ENCODE measurements at regions not wholly inside any gene's neighbourhood (a gene's known extent, or its start where the extent isn't known, plus 50 kb on each side); places are given as distances from the start of the nearest gene placed in this dataset.

DNA sequence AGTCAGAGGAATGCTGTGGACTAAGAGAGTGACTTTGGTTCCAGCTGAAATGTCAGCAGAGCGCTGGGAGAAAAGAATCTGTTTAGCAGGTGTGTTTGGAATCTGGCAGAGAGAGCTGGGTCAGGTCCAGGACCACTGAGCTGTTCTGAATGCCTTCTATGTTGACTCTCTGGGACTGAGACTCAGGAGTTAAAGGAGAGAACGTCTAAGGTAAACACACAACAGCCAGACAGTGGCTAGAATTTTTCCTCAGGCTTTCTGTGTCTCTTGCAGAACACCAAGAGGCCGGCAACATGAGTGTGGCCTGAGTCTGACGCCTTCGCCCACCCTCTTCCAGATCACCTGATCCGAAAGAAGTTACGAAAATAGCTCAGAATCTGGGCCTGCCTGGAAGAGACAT is 107.2 kb upstream of the ZNF462 start:
- Mint-ChIP-seq H3K27me3 (ENCODE audit: insufficient read depth) (no peaks in the 10 kb centered on the region), H3K36me3 (ENCODE audit: low read depth) (no peaks in the 10 kb centered on the region), H3K4me3 (no peak overlapping the region), H3K4me1 (ENCODE audit: low read depth) (peaks cover 17% of the 10 kb centered on the region), H3K9me3 (no peaks in the 10 kb centered on the region), H3K27ac (no peak overlapping the region)
- no peak for DNase-seq (ENCODE audit: low spot score)
- intact Hi-C loops (cut with micrococcal nuclease) = no loop called here

DNA sequence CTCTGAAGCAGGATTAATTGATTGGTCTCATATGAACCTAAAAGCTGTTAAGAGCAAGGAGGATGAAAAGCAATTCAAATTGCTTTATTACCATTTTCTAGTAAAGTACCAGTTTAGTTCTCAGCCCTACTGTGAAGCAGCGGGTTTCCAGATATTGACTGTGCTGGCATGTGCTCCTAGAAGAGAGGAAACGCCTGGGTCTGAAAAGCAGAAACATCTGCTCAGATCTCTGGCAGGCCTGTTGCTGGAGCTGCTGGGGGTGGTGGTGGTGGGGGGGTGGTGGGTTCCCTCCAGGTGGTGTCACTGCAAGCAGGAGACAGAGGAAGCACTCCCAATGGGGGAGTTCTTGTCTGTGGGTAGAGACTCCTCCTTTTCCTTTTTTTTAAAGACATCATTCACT is 105.5 kb upstream of the ZNF462 start:
- Mint-ChIP-seq H3K27ac (no peak overlapping the region), H3K9me3 (no peaks in the 10 kb centered on the region), H3K36me3 (ENCODE audit: low read depth) (no peaks in the 10 kb centered on the region), H3K27me3 (ENCODE audit: insufficient read depth) (no peaks in the 10 kb centered on the region), H3K4me3 (no peak overlapping the region), H3K4me1 (ENCODE audit: low read depth) (peaks cover 17% of the 10 kb centered on the region)
- intact Hi-C loops (cut with micrococcal nuclease) = no loop called here
- DNase-seq (ENCODE audit: low spot score) = no peak

GRCh38 chr9:106758911-106759310 is 104.1 kb upstream of the ZNF462 start:
- peaks cover 5% of the 10 kb centered on the region for H3K4me1 Mint-ChIP-seq (ENCODE audit: low read depth)
- no peaks in the 10 kb centered on the region for H3K27me3 Mint-ChIP-seq (ENCODE audit: insufficient read depth)
- H3K4me3 Mint-ChIP-seq = no peak overlapping the region
- H3K27ac Mint-ChIP-seq = no peak overlapping the region
- no peaks in the 10 kb centered on the region for H3K36me3 Mint-ChIP-seq (ENCODE audit: low read depth)
- intact Hi-C loops (cut with micrococcal nuclease) = no loop called here
- no peaks in the 10 kb centered on the region for H3K9me3 Mint-ChIP-seq
- DNase-seq (ENCODE audit: low spot score) = no peak

DNA sequence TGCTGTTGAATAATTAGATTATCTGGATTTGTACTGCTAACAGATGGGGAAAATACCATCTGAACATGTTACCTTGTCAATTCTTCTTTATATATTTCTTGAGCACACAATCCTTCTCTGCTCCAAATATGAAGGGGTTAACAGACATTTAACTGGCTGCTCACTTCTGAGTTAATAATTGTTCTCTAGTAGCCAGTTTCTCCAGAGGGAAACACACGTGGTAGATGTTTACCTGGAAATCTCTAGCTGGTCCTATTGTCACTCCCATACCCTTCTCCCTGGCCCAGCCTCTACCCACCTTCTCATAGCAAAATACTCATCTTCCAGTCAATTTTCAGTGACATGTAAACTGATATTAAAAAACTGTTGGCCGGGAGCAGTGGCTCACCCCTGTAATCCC is 101.5 kb upstream of the ZNF462 start:
- Mint-ChIP-seq H3K4me1 (ENCODE audit: low read depth) (peaks cover 5% of the 10 kb centered on the region), H3K9me3 (peaks cover 3% of the 10 kb centered on the region), H3K27ac (no peak overlapping the region), H3K4me3 (no peak overlapping the region), H3K36me3 (ENCODE audit: low read depth) (no peaks in the 10 kb centered on the region), H3K27me3 (ENCODE audit: insufficient read depth) (no peaks in the 10 kb centered on the region)
- no peak for DNase-seq (ENCODE audit: low spot score)
- intact Hi-C loops (cut with micrococcal nuclease) = no loop called here

DNA sequence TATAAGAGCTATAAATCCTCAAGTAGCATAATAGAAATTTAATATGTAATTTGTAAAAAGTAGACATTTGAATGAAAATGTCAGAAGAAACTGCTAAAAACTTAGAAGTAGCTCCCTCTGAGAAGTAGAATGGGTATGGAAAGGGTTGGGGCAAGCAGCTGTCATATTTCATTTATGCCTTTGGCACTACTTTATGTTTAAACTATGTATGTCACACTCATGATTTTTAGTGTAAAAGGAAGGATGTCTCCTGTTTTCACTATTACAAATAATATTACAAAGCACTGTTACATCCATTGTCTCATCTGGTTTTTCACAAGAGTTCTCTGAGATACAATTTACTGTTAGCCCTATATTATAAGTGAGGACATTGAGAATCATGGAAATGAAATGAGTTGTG is 96.3 kb upstream of the ZNF462 start:
- H3K4me1 Mint-ChIP-seq (ENCODE audit: low read depth) = no peaks in the 10 kb centered on the region
- peaks cover 3% of the 10 kb centered on the region for H3K9me3 Mint-ChIP-seq
- no peak overlapping the region for H3K27ac Mint-ChIP-seq
- H3K4me3 Mint-ChIP-seq = no peak overlapping the region
- H3K36me3 Mint-ChIP-seq (ENCODE audit: low read depth) = no peaks in the 10 kb centered on the region
- intact Hi-C loops (cut with micrococcal nuclease) = no loop called here
- no peak for DNase-seq (ENCODE audit: low spot score)
- no peaks in the 10 kb centered on the region for H3K27me3 Mint-ChIP-seq (ENCODE audit: insufficient read depth)

DNA sequence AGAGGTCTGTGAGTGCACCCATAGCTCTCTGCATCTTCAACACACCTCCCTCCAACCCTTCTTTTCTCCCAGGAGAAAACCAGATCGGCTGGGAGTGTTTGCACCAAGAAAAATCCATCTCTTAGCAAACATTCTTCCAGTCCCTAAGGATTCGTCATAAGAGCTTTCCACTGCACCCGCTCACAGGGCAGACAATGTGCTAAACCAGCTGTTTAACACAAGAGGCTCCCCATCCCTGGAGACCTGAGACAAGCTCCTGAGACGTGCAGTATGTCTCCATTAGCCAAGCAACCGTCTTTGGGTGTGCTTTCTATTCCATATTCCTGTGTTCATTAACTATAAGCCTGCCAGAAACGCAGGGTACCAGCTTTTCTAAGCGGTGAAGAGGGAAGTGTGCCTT is 93.6 kb upstream of the ZNF462 start:
- Mint-ChIP-seq H3K27me3 (ENCODE audit: insufficient read depth) (no peaks in the 10 kb centered on the region), H3K9me3 (peaks cover 3% of the 10 kb centered on the region), H3K4me3 (no peak overlapping the region), H3K4me1 (ENCODE audit: low read depth) (no peaks in the 10 kb centered on the region), H3K36me3 (ENCODE audit: low read depth) (no peaks in the 10 kb centered on the region), H3K27ac (no peak overlapping the region)
- no peak for DNase-seq (ENCODE audit: low spot score)
- intact Hi-C loops (cut with micrococcal nuclease) = no loop called here

DNA sequence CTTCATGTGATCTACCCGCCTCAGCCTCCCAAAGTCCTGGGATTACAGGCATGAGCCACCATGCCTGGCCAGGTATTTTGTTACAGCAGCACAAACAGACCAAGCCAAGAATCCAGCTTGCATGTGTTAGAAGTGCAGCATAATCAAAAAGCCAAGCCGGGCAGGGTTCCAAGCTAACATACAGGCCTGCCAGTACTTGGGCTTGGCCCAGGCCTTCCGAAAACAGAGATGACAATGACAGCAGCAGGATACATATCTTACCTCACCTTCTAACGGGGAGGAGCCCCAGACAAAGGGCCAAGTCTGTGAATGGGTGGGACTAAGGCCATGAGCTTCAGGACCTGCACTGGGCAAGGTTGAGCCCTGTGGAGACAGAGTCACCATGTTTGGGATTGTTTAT is 91.4 kb upstream of the ZNF462 start:
- no peaks in the 10 kb centered on the region for H3K36me3 Mint-ChIP-seq (ENCODE audit: low read depth)
- no peaks in the 10 kb centered on the region for H3K4me1 Mint-ChIP-seq (ENCODE audit: low read depth)
- H3K9me3 Mint-ChIP-seq = no peaks in the 10 kb centered on the region
- H3K27ac Mint-ChIP-seq = no peak overlapping the region
- H3K4me3 Mint-ChIP-seq = no peak overlapping the region
- H3K27me3 Mint-ChIP-seq (ENCODE audit: insufficient read depth) = no peaks in the 10 kb centered on the region
- intact Hi-C loops (cut with micrococcal nuclease) = no loop called here
- DNase-seq (ENCODE audit: low spot score) = no peak

DNA sequence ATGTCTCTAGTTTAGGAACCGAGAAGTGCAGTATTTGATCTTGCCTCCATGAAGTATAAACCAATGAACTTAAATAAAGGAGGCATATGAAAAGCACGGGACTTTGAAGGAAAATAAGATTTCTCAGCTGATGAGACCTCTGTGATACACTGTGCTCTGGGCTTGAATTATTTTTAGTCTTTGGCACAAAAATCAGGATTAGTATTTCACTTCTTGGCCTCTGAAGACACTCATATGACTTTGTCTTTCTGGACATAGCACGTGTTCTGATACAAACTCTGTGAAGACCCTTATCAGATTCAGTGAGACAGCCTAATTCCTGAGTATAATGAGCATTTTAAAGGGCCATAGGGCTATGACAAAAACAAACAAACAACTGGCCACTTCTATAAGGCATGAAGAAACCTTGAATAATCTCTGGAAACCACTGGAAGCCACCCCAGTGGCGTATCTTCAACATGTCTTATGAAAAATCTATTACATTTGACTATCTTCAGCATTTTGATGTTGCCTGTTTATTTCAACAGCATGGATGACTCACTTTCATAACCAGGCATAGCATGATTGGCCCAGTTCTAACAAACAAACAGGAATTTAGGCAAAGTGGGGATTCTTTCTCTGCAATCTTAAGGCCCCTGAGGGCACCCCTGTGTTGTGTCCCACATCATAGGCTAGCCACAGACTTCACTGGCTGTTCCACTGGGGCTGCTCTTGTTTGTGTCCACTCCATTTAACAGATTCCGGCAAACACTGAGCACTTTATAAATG is 90.3 kb upstream of the ZNF462 start:
- no peaks in the 10 kb centered on the region for H3K27me3 Mint-ChIP-seq (ENCODE audit: insufficient read depth)
- no peaks in the 10 kb centered on the region for H3K9me3 Mint-ChIP-seq
- no peaks in the 10 kb centered on the region for H3K36me3 Mint-ChIP-seq (ENCODE audit: low read depth)
- no peak for DNase-seq (ENCODE audit: low spot score)
- intact Hi-C loops (cut with micrococcal nuclease) = no loop called here
- H3K4me1 Mint-ChIP-seq (ENCODE audit: low read depth) = no peaks in the 10 kb centered on the region
- H3K4me3 Mint-ChIP-seq = no peak overlapping the region
- H3K27ac Mint-ChIP-seq = no peak overlapping the region

DNA sequence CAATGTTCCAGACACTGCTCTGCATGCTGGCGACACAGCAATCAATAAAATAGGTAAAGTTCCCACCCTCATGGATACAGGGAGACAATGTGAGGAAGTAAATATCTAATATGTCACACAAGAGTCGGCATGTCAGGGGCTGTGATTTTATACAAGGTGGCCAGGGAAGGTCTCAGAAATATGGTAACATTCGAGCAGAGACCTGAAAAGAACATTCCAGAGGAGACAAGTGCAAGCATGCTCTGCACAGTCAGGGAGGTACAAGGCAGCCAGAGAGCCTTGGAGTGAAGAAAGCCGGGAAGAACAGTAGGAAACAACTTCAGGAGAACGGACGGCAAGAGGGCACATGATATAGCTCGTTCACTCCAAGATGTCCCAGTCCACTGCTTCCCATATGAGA is 89.2 kb upstream of the ZNF462 start:
- Mint-ChIP-seq H3K27ac (no peak overlapping the region), H3K4me3 (no peak overlapping the region), H3K4me1 (ENCODE audit: low read depth) (no peaks in the 10 kb centered on the region), H3K27me3 (ENCODE audit: insufficient read depth) (no peaks in the 10 kb centered on the region), H3K9me3 (no peaks in the 10 kb centered on the region), H3K36me3 (ENCODE audit: low read depth) (no peaks in the 10 kb centered on the region)
- no peak for DNase-seq (ENCODE audit: low spot score)
- intact Hi-C loops (cut with micrococcal nuclease) = no loop called here

DNA sequence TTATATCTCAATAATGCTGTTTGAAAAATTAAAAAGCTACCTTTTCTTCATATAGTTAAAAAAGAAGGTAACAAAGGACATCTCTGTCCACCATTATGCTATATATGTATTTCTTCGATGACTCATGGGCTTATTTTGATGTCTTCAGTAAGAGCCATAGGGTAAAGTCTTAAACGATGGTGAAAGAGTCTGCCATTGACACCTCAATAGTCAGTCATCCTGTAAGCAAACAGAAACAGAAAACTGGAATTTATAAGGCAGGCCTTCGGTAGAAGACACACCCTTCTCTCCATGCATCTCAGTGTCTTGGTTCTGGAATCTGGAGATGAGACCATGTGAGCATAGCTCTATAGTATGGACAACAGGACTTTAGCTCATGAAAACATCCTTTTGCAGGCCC is 87.0 kb upstream of the ZNF462 start:
- no peaks in the 10 kb centered on the region for H3K36me3 Mint-ChIP-seq (ENCODE audit: low read depth)
- no peak overlapping the region for H3K27ac Mint-ChIP-seq
- H3K27me3 Mint-ChIP-seq (ENCODE audit: insufficient read depth) = no peaks in the 10 kb centered on the region
- no peaks in the 10 kb centered on the region for H3K9me3 Mint-ChIP-seq
- intact Hi-C loops (cut with micrococcal nuclease) = no loop called here
- DNase-seq (ENCODE audit: low spot score) = no peak
- no peaks in the 10 kb centered on the region for H3K4me1 Mint-ChIP-seq (ENCODE audit: low read depth)
- H3K4me3 Mint-ChIP-seq = no peak overlapping the region

GRCh38 chr9:106779796-106780195 is 83.2 kb upstream of the ZNF462 start:
- H3K27ac Mint-ChIP-seq = no peak overlapping the region
- no peaks in the 10 kb centered on the region for H3K27me3 Mint-ChIP-seq (ENCODE audit: insufficient read depth)
- DNase-seq (ENCODE audit: low spot score) = no peak
- no peaks in the 10 kb centered on the region for H3K4me1 Mint-ChIP-seq (ENCODE audit: low read depth)
- intact Hi-C loops (cut with micrococcal nuclease) = no loop called here
- H3K9me3 Mint-ChIP-seq = no peaks in the 10 kb centered on the region
- H3K4me3 Mint-ChIP-seq = no peak overlapping the region
- no peaks in the 10 kb centered on the region for H3K36me3 Mint-ChIP-seq (ENCODE audit: low read depth)

GRCh38 chr9:106783121-106783520 is 79.8 kb upstream of the ZNF462 start:
- Mint-ChIP-seq H3K27ac (no peak overlapping the region), H3K9me3 (no peaks in the 10 kb centered on the region), H3K4me1 (ENCODE audit: low read depth) (no peaks in the 10 kb centered on the region), H3K36me3 (ENCODE audit: low read depth) (no peaks in the 10 kb centered on the region), H3K4me3 (no peak overlapping the region), H3K27me3 (ENCODE audit: insufficient read depth) (no peaks in the 10 kb centered on the region)
- intact Hi-C loops (cut with micrococcal nuclease) = no loop called here
- no peak for DNase-seq (ENCODE audit: low spot score)

GRCh38 chr9:106784076-106784475 is 78.9 kb upstream of the ZNF462 start:
- Mint-ChIP-seq H3K4me1 (ENCODE audit: low read depth) (no peaks in the 10 kb centered on the region), H3K27ac (no peak overlapping the region), H3K4me3 (no peak overlapping the region), H3K36me3 (ENCODE audit: low read depth) (no peaks in the 10 kb centered on the region), H3K27me3 (ENCODE audit: insufficient read depth) (no peaks in the 10 kb centered on the region), H3K9me3 (no peaks in the 10 kb centered on the region)
- intact Hi-C loops (cut with micrococcal nuclease) = no loop called here
- no peak for DNase-seq (ENCODE audit: low spot score)

DNA sequence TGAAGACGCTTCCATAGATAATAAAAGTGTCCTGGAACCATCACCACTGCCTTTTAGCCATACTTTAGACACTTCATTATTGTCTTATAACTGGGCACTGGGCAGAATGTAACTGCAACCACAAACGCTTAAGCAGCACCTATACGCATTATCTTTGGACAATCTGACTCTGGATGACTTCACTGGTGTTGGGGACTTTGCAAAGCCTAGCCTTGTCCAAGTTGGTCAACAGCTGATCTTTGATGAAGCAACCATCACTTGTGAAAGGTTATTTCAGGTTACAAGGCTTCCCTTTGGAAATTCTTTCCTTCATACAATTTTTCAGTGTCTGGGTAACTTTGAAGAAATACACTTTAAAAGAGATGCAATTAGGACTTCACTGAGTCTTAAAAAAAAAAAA is 77.8 kb upstream of the ZNF462 start:
- no peak for DNase-seq (ENCODE audit: low spot score)
- no peak overlapping the region for H3K4me3 Mint-ChIP-seq
- no peaks in the 10 kb centered on the region for H3K27me3 Mint-ChIP-seq (ENCODE audit: insufficient read depth)
- no peaks in the 10 kb centered on the region for H3K36me3 Mint-ChIP-seq (ENCODE audit: low read depth)
- intact Hi-C loops (cut with micrococcal nuclease) = no loop called here
- H3K4me1 Mint-ChIP-seq (ENCODE audit: low read depth) = no peaks in the 10 kb centered on the region
- no peaks in the 10 kb centered on the region for H3K9me3 Mint-ChIP-seq
- no peak overlapping the region for H3K27ac Mint-ChIP-seq

Measured in activated T-helper 1 cell treated with anti-CD3 and anti-CD28 coated beads, Interleukin-12 subunit alpha, Interleukin-12 subunit beta, Interleukin-2, Interleukin-4 antibody, amounts not matched to agents 30 ng/mL and 10 ng/mL and 1 ng/mL, durations not matched to agents 14 hours and 24 hours and 36 hours (primary cell).